HG03095 (cell line): ENCODE measurements at regions not wholly inside any gene's neighbourhood (a gene's known extent, or its start where the extent isn't known, plus 50 kb on each side); places are given as distances from the start of the nearest gene placed in this dataset.

Experiments
- ATAC-seq: cut with Tn5 transposase; IDR thresholded peaks from one replicate; pipeline ENCODE4 v1.9.1; 2021; ENCODE audit warnings: moderate library complexity; ENCODE audit not compliant: unreplicated experiment

GRCh38 chr16:72357910-72358309, 186.0 kb upstream of the PMFBP1 start:
- ATAC-seq = no peak

GRCh38 chr16:72355561-72355960, 183.6 kb upstream of the PMFBP1 start:
- no peak for ATAC-seq

GRCh38 chr16:72349719-72350118, 177.8 kb upstream of the PMFBP1 start:
- ATAC-seq = no peak

GRCh38 chr16:72332926-72333325, 161.0 kb upstream of the PMFBP1 start:
- no peak for ATAC-seq

GRCh38 chr16:72324578-72324977, 152.6 kb upstream of the PMFBP1 start:
- no peak for ATAC-seq

GRCh38 chr16:72317446-72317845, 145.5 kb upstream of the PMFBP1 start:
- no peak for ATAC-seq

- no peak for ATAC-seq
Measured at GRCh38 chr16:72313903-72314302, 141.9 kb upstream of the PMFBP1 start.

- ATAC-seq = no peak
Measured at GRCh38 chr16:72312828-72313227, 140.9 kb upstream of the PMFBP1 start.

- no peak for ATAC-seq
Measured at GRCh38 chr16:72311426-72311825, 139.5 kb upstream of the PMFBP1 start.

- ATAC-seq = no peak
Measured at GRCh38 chr16:72309001-72309400, 137.0 kb upstream of the PMFBP1 start.

GRCh38 chr16:72308396-72308795, 136.4 kb upstream of the PMFBP1 start:
- ATAC-seq = no peak

- ATAC-seq = no peak
Measured at GRCh38 chr16:72302332-72302731, 130.4 kb upstream of the PMFBP1 start.

- no peak for ATAC-seq
Measured at GRCh38 chr16:72301523-72302236, 129.7 kb upstream of the PMFBP1 start.

GRCh38 chr16:72300892-72301291, 128.9 kb upstream of the PMFBP1 start:
- no peak for ATAC-seq

- ATAC-seq = no peak
Measured at GRCh38 chr16:72299684-72300243, 127.8 kb upstream of the PMFBP1 start.

- ATAC-seq = no peak
Measured at GRCh38 chr16:72298961-72299360, 127.0 kb upstream of the PMFBP1 start.

GRCh38 chr16:72295914-72296313, 124.0 kb upstream of the PMFBP1 start:
- ATAC-seq = no peak

GRCh38 chr16:72291531-72291981, 119.6 kb upstream of the PMFBP1 start:
- ATAC-seq = no peak

- ATAC-seq = no peak
Measured at GRCh38 chr16:72291121-72291520, 119.2 kb upstream of the PMFBP1 start.

- ATAC-seq = no peak
Measured at GRCh38 chr16:72287649-72288048, 115.7 kb upstream of the PMFBP1 start.

GRCh38 chr16:72286936-72287620, 115.1 kb upstream of the PMFBP1 start:
- ATAC-seq = no peak

- ATAC-seq = no peak
Measured at GRCh38 chr16:72285728-72286127, 113.8 kb upstream of the PMFBP1 start.
